ENCODE measurements at regions not wholly inside any gene's neighbourhood (a gene's known extent, or its start where the extent isn't known, plus 50 kb on each side); places are given as distances from the start of the nearest gene placed in this dataset.

- no peak overlapping the region for H3K4me3 ChIP-seq (ENCODE audit: low read depth, low read length)
- TF ChIP-seq CTCF (IDR thresholded peaks at IDR 0.05; ENCODE audit: low read depth, low read length), result no peak
These were observed 86.3 kb upstream of the ARHGEF26 start for GRCh38 chr3:154034797-154035330.

DNA sequence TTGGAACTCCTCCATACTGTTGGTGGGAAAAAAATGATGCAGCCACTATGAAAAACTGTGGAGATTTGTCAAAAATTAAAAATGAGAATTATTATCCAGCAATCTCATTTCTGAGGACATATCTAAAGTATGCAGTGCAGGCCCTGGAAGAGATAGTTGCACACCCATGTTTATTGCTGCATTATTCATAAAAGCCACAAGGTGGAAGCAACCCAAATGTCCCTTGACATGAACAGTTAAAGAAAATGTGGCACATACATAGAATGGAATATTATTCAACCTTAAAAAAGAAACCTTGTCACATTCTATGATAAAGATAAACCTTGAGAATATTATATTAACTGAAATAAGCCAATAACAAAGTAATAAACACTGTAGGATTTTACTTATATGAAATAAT lies 80.9 kb upstream of the ARHGEF26 start:
- no peak overlapping the region for H3K4me3 ChIP-seq (ENCODE audit: low read depth, low read length)
- no peak for TF ChIP-seq CTCF (IDR thresholded peaks at IDR 0.05; ENCODE audit: low read depth, low read length)

GRCh38 chr3:154044671-154045070 lies 76.5 kb upstream of the ARHGEF26 start:
- no peak for TF ChIP-seq CTCF (IDR thresholded peaks at IDR 0.05; ENCODE audit: low read depth, low read length)

GRCh38 chr3:154050216-154050615 lies 71.0 kb upstream of the ARHGEF26 start:
- TF ChIP-seq CTCF (IDR thresholded peaks at IDR 0.05; ENCODE audit: low read depth, low read length), result no peak
- H3K4me3 ChIP-seq (ENCODE audit: low read depth, low read length), result no peak overlapping the region

More at GRCh38 chr3:154044671-154045070, 76.5 kb upstream of the ARHGEF26 start:
- H3K4me3 ChIP-seq (ENCODE audit: low read depth, low read length), result no peak overlapping the region

DNA sequence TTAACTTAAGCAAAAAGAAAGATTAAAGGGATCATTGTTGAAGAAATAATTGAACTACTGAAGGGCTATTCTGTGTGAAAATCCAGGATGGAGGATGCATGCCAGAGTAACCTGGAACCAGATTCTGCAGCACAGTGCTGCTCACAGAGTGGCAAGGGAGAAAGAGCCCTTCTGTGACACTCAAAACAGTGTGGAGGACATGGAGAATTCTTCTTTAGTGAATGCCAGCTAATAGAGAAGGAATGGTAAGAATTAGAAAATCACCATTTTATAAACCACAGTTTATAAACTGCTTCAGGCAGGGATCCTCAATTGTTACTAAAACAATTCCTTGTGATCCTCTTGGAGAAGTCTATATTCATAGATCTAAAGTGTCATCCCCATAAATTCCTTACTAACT lies 70.4 kb upstream of the ARHGEF26 start:
- TF ChIP-seq CTCF (IDR thresholded peaks at IDR 0.05; ENCODE audit: low read depth, low read length), result no peak
- H3K4me3 ChIP-seq (ENCODE audit: low read depth, low read length), result no peak overlapping the region

GRCh38 chr3:154059833-154060232 lies 61.4 kb upstream of the ARHGEF26 start:
- no peak for TF ChIP-seq CTCF (IDR thresholded peaks at IDR 0.05; ENCODE audit: low read depth, low read length)
- H3K4me3 ChIP-seq (ENCODE audit: low read depth, low read length), result no peak overlapping the region

DNA sequence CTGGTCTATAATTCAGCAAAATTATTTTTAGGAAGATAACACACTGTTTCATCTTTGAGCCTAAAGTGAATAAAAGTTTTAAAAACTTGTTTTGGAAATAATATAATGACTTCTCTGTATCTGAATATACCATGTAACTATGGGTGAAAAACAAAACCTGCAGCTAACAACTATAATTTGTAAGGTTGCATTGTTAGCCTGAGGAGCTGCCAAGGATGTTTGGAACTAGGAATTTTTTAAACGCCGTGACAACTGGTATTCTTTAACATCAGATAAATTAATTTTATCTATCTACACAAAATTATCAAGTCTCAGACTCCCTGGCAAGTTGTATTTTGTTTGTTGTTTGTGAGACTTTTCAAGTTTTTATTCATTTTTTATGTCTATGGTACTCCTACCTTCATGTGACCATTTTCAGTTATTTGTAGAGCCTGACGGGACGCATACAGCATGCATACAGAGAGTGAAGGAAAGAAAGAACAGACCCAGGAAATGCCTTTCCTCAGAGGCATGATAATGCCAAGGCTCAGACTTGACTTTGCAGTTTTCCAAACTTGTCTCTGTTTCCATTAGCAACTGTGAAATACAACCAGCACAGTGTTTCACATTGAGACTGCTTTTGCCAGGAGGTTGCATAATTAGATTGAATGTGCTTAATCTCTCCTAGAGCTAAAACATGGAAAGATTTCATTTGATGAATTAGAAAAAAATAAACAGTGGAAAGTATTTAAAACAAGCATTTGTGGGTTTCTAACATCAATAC lies 60.8 kb upstream of the ARHGEF26 start:
- H3K4me3 ChIP-seq (ENCODE audit: low read depth, low read length), result no peak overlapping the region
- TF ChIP-seq CTCF (IDR thresholded peaks at IDR 0.05; ENCODE audit: low read depth, low read length), result no peak
